HTR-8/SVneo (cell line): ENCODE measurements at regions not wholly inside any gene's neighbourhood (a gene's known extent, or its start where the extent isn't known, plus 50 kb on each side); places are given as distances from the start of the nearest gene placed in this dataset.

Experiments
- DNase-seq: peaks from one replicate; pipeline ENCODE4 v3.0.0; 2011; ENCODE audit warnings: low spot score, mixed read lengths; ENCODE audit not compliant: insufficient read length
- FAIRE-seq: peaks from 2 replicates; lab custom pipeline; 2011; peaks lifted over from hg19 to GRCh38; lab: Jason Lieb, UNC

DNA sequence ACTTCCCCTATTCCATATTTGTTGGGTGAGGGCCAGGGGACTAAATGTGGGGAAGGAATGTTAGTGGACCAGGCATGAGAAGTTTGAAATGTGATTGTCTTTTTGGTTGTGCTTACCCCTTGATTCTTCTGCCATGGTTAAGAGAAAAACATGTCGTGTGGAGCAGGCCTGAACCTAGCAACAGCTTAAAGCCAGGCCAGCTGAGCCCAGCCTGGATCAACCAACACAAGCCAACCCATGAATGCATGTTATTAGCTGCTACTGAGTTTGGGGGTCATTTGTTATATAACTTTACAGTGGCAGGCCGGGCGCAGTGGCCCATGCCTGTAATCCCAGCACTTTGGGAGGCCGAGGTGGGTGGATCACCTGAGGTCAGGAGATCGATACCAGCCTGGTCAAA is 52.4 kb upstream of the TRIO start:
- DNase-seq = no peak
- peak; percentile 85 for FAIRE-seq

DNA sequence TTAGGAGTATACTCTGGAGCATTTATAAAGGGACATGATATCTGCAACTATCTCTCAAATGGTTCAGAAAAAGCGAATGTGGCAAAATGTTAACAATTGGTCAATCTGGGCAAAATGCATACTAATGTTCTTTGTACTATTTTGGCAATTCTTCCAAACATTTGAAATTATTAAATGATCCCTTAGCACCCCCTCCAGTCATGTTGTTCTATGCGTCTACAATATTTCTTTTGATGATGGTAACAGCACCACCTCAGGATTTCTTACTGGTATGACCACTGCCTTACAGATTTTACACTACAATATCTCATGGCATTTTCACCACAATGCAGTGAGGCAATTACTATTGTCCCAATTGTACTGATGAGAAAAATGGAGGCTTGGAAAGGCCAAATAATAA is 52.9 kb upstream of the TRIO start:
- FAIRE-seq (no peak), DNase-seq (no peak)

DNA sequence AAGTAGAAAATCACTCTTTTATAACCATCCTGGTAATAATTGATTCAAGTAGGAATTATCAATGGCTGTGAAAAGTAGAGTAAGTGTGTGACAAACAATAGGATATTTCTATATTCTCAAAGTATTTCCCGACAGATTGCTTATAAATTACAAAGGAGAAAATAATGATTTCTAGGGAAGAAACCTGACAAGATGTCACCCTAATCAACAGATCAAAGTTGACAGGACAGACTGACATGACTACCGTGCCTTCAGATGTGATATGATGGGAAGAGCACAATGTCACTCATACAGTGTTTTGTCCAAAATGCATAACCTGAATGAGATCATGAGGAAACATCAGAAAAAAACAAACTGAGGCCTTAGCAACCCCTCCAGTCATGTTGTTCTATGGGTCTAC is 53.9 kb upstream of the TRIO start:
- DNase-seq (no peak), FAIRE-seq (peak; percentile 64)

DNA sequence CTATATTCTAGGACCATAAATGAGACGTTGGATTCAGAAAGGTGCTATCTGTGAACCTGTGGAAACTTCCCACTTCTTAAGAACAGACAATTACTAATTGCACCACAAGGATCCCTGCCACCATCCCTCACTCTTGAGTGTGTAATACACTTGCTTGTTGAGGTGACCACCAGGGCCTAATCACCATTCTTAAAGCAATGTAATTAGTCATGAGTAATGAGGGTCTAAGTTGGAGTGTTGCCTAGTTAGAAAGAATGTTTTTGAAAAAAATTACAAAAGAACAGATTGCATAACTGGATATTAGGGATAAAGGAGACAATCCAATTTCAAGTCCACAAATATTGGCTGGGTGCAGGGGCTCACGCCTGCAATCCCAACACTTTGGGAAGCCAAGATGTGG is 56.9 kb upstream of the TRIO start:
- DNase-seq = no peak
- FAIRE-seq = no peak

DNA sequence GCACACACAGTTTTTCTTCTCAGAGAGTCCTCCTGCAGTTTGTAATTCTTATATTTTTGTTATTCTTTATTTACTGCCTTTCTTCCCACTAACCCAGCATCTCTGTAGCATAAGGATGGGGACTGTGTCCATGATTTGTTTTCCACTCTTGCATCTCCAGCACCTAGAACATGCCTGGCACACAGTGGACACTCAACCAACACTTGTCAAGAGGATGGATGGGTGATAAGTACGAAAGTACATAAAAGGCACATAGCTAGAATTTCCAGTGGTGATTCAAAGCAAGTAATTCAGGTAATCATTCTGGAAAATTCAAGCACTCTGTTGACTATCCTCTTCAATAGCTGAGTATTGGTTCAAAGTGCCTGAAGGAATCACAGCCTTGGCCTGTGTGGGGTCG is 60.2 kb upstream of the TRIO start:
- FAIRE-seq (peak; percentile 38), DNase-seq (no peak)

DNA sequence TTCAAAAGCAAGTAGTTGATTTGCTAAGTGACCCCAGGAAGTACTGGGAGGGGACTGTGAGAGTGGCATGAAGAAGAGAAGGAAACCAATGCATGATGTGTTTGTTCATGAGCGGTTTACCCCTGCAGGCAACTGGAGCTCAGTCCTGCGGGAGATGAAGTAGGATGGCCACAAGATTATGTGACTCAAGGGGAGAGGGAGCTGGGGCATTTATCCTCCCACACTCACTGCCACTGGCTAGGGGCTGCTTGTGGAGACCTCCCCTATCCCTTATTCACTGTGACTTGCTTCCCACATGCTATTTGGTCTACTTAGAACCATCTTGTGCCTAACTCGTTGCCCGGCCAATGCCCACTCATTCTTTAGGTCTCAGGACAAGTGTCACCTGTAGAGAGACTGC is 60.6 kb upstream of the TRIO start:
- DNase-seq (no peak), FAIRE-seq (peak; percentile 82)

DNA sequence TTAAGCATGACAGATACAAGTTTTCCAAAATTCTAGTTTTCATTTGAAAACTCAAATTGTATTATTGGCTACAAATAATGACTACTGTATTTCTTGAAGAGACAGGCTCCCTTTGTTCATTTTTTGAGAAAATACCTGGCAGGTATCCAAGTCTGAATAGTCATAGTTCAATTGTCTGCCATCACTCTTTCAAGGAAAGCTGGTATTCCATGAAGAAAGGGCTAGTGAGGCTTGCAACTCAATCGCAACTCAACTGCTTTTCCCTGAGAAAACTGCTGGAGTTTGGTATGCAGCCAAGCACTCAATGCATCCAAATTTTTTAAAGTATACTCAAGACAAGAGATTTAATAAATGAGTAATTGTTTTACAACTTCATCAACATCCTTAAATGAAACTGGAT is 61.4 kb upstream of the TRIO start:
- FAIRE-seq = no peak
- DNase-seq = no peak

DNA sequence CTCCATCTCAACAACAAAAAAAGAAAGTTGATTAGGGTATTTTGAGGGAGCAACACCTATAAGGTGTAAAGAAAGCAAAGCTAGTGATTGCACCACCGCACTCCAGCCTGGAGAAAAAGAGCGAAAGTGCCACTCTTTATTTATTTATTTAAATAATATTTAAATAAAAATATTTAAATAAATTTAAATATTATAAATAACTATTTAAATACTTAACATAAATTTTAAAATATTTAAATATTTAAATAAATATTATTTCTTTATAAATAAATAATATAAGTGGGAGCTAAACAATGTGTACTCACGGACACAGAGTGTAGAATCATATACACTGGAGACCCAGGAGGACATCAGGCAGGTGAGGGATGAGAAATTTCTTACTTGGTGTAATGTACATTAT is 64.4 kb upstream of the TRIO start:
- FAIRE-seq (no peak), DNase-seq (no peak)

DNA sequence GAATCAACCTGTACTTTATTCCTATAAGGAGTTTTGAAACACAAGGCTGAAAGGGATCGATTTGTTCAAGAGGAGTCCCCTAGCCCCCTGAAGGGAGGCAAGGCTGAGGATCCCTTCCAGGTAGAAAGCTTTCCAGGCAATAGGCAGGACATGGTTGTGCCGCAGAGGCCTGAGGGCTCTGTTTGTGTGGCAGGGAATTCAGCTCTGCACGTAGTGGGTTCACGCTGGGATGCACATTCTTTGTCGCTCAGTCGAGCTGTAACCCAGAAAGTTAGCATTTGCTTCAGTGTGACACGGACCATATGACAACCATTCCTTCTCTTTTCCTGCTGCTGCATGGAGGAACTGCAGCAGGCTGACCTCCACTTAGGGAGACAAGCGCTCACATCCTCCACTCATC is 65.6 kb upstream of the TRIO start:
- no peak for DNase-seq
- no peak for FAIRE-seq

DNA sequence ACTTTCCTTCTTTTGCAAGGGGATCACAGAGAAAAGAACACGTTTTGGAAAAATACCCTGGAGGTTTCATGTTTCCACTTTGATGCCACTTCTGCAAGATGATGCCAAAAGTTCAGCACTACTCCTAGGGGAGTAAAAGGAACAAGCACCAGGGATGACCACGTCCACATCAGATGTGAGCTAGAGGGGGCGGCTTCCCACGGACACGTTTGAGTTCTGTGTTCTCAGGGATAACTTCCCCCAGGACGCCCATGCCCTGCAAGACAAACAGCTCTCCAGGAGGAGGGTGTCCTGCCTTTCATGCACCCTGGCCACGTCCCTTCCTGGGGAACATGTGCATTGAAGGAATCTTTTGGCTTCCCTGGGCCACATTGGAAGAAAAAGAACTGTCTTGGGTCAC is 66.6 kb upstream of the TRIO start:
- FAIRE-seq (peak; percentile 48), DNase-seq (no peak)

DNA sequence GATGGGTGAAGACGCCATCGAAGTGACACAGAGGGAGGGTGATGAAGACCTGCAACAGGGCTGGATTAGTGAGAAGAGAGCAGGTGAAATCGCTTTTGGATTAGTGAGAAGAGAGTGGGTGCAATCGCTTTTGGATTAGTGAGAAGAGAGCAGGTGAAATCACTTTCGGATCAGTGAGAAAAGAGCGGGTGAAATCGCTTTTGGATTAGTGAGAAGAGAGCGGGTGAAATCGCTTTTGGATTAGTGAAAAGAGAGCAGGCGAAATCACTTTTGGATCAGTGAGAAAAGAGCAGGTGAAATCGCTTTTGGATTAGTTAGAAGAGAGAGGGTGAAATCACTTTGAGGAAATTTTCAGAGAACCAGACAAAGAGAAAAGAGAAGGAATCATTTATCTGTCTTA is 67.2 kb upstream of the TRIO start:
- no peak for FAIRE-seq
- no peak for DNase-seq

DNA sequence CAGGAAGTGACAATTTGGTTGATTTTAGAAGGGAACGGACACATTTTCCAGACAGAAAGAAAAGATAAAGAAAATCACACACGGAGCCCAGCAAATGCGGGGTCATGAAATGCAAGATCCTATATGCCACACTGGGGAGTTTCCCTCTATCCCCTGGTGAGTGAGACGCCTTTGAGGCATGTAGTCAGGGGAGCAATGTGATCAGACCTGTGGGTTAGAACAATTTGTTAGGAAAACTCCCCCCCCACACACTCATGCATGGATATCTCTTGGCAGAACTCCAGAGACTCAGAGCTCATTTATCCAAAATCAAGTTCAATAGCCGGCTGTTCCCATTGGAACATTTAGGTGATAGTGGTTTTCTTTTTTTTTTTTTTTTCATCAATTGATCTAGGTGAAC is 71.7 kb upstream of the TRIO start:
- DNase-seq = no peak
- no peak for FAIRE-seq

DNA sequence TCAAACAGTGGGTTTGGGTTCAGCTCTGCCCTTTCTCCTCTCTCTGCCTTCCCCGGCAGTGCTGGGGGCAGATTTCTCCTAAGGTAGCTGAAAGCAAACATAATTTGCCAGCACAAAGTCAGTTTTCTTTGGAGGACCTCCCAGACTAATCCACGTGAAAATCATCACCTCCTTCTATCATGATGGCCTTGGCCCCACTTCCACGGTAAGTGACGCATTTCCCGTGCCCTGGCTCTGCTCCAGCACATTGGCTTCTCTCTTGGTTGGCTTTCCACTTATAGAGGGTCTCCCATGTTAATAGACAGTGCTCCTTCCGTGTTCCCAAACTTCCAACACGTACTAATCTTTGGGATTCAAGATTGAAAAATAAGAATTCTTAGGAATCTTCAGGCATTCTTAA is 74.1 kb upstream of the TRIO start:
- no peak for DNase-seq
- FAIRE-seq = no peak

DNA sequence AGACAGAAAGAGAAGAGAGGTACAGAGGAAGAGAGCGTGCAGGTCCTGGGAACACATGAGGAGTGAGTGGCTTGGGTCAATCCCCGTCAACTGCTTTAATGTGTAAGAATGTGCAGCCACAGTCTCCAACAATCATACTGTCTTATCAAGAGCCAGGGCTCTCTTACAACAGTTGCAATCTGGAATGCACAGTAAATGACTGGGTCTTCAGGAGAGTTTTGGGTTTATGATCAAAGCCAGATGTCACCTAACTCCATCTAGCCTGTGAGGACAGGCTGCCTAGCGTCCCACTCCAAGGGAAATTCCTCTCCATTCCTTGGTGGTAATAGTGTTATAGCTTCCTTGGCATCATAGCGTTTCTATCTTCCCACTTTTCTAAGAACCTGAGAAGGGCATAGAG is 75.0 kb upstream of the TRIO start:
- DNase-seq = no peak
- FAIRE-seq = peak; percentile 51

DNA sequence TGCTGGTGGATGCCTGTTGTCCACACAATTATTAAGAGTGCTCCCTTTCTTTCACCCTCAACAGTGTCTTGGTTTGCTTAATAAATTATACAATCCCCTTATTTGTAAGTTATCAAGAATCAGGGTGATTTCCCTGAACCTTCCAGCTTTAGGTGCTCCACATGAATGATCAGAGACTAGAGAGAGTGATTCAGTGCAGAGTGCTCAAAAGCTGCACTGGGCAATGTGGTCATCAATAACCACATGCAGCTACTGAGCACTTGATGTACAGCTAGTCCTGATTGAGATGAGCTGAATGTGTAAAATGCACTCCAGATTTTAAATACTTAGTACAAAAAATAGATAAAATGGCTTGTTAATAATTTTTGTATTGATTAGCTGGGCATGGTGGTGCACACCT is 76.8 kb upstream of the TRIO start:
- FAIRE-seq (no peak), DNase-seq (no peak)

DNA sequence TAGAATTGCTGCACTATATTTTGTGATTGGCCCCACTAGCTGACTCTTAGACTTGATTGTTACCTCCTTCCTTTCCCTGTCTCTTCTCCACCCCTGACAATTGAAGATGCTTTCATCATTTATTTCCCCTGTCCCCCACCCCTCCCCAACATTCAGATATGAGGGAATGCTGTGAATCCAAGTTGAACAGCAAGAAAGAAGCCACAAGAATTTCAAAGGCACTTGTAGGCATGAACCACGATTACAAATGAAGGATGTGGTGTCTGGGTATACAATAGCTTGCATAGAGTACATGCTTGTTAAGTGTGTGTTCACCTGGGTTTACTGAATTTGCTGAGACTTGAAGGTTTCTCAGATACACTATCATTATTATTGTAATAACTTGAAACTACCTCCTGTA is 78.3 kb upstream of the TRIO start:
- FAIRE-seq = no peak
- DNase-seq = peak; percentile 31

DNA sequence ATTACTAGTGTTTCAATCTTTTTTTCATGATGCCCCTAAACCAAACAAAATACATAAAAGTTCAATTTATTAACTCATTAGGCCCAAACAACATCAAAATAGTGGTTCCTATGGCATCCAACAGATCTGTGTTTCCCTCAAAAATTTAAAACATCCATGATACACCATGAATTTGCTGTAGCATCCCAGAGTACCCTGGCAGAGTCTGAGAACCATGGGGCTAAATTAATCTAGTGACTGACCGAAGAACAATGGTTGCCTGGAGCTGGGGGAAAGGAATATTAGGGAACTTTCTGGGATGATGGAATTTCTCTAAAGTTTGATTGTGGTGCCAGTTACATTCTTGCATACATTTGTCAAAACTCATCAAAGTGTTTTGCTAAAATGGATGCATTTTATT is 79.5 kb upstream of the TRIO start:
- DNase-seq = no peak
- FAIRE-seq = no peak

DNA sequence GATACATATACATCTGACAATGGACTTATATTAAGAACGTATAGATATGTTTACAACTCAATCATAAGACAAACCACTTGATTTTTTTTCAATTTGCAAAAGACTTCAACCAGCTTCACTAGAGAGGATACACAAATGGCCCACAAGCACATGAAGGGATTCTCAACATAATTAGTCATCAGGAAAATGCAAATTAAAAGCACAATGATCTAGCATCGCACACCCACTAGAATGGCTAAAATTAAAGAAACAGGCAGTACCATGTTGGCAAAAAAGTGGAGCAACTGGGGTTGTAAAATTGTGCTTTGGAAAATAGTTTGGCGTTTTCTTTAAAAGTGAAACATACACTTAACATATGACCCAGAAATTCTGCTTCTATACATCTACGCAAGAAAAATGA is 80.0 kb upstream of the TRIO start:
- FAIRE-seq (no peak), DNase-seq (no peak)

DNA sequence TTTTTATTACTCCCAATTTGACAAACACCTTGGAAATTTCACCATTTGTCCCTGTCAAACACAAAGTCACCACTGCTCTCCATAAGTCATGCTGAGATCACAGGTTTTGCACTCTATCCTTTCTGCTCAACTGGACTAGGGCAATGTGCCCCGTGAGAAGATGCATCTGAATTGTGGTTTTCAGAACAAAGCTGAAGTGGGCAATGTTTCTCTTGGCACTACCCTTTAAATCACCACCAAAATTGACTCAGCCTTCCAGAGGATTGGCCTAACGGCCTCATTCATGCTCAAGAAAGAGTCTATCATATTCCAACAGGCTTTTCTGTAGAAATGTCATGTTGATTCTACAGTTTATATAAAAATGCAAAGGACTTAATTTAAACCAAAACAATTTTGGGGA is 81.0 kb upstream of the TRIO start:
- peak; percentile 80 for FAIRE-seq
- no peak for DNase-seq

DNA sequence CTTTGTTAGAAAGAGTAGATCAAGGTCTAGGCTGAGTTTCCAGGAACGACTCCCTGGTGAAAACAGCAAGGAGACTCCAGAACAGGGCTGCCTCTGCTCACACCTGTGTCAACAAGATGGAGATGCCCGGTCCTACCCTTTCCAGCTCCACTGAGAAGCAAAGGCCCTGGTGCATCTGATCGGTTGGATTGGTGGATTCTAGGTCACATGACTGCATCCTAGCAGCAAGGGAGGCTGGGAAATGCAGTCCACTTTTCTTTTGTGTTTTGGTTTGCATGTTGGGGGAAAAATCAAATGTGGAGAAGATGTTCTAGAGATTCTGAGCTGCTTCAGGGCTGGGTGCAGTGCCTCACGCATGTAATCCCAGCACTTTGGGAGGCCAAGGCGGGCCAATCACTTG is 82.0 kb upstream of the TRIO start:
- DNase-seq (no peak), FAIRE-seq (peak; percentile 72)

DNA sequence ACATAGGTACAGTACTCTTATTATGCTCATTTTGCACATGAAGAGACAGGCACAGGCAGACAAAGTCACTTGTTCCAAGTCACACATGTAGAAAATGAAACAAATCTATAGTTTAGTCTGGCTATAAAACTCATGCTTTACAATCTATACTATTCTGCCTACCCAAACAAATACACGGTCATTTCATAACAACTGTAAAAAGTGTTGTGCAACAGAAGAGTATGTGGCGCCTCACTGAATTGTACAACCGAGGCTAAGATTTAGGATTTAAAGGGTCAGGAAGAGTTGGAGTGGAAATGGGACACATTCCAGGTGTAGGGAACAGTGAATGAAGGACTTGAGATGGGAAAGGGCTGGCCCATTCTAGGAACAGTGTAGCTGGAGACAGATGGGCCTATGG is 82.9 kb upstream of the TRIO start:
- peak; percentile 40 for FAIRE-seq
- DNase-seq = no peak

DNA sequence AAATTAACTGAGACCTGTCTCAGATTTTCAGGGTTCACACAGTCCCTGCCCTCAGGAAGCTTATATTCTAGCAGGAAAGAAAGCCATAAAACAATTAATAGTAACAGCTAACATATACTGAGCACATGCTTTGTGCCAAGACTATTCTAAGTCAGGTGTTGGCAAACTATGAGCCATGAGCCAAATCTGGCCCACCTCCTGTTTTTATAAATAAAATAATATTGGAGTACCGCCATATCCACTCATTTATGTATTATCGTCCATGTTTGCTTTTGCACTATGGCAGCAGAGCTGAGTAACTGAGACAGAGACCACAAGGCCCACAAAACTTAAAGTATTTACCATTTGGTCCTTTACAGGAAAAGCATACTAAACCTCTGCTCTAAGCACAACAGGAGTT is 83.3 kb upstream of the TRIO start:
- DNase-seq = no peak
- FAIRE-seq = no peak

DNA sequence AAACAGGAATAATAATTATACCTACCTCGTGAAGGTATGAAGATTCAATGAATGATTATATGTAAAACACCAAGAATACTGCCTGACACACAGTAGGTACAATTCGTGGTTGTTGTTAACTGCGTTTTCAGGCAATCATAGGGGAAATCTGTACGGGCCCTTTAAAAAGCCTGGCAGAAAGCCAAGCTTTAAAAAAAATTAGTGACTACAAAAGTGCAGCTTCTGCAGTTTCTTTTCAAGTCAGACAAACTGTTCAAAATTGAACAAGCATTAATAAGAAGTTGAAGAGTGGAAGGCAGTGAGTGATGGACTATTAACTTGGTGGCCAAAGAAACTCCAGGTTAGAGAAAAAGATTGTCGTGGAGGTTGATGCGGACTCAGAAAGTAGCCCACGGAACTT is 85.9 kb upstream of the TRIO start:
- DNase-seq (no peak), FAIRE-seq (no peak)
